ENCODE measurements at regions not wholly inside any gene's neighbourhood (a gene's known extent, or its start where the extent isn't known, plus 50 kb on each side); places are given as distances from the start of the nearest gene placed in this dataset.

DNA sequence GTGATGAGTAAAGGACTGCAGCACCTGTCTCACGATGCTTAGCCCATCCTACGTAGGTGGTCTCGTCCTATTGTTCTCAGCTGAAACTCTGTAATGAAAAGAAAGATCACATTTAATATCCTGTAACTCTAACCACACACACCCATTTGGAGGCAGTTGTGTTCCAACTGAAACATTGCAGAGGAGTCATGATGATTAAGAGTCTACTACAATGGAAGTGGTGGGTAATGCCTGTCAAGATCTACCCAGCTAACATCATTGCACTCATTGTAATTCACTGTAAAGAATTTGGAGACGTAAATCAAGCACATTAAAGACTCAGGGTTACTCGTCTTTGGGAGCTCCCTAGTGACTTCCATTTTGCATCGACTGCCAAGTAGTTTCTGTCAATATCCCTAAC lies 106.0 kb upstream of the PTPN3 start:
- dilution Hi-C loops (cut with HindIII; ENCODE audit: low sequenced_read_pairs, unreplicated experiment): no loop called here
- Histone ChIP-seq H4K91ac (ENCODE audit: insufficient read depth, low read depth, low read length) (no peak overlapping the region), H3K36me3 (ENCODE audit: control insufficient read depth, insufficient read depth, low read length) (no peaks in the 10 kb centered on the region), H2BK5ac (ENCODE audit: low read depth, low read length, poor library complexity, severe bottlenecking) (no peak overlapping the region), H3K9ac (ENCODE audit: low read depth, low read length) (no peak overlapping the region), H2AFZ (replicated peaks; ENCODE audit: low read length, poor library complexity) (no peak overlapping the region), H3K4me3 (ENCODE audit: insufficient read depth, low read depth, low read length) (no peak overlapping the region), H3K27me3 (ENCODE audit: control insufficient read depth, insufficient read depth, low read length) (peaks cover 32% of the 10 kb centered on the region), H3K79me1 (ENCODE audit: low read depth in 1 of 2, low read length in 2 of 2) (no peaks in the 10 kb centered on the region), H3K4ac (ENCODE audit: low read depth, low read length) (no peak overlapping the region), H3K18ac (ENCODE audit: low read depth, low read length) (no peak overlapping the region), H3K9me3 (ENCODE audit: control insufficient read depth, insufficient read depth, low read length) (peaks cover 2% of the 10 kb centered on the region; the same call in 1 of the 2 replicates), H3K23ac (ENCODE audit: low read depth, low read length) (no peak overlapping the region), H3K27ac (ENCODE audit: insufficient read depth, low read length) (no peak overlapping the region), H4K5ac (ENCODE audit: low read depth, low read length) (no peak overlapping the region), H3K4me1 (ENCODE audit: control insufficient read depth, insufficient read depth, low read length) (0 out of 2 replicates have a peak, but pooled peaks cover 5% of the 10 kb centered on the region), H3K4me2 (ENCODE audit: low read depth, low read length) (no peak overlapping the region), H2BK15ac (ENCODE audit: low read depth, low read length) (no peak overlapping the region), H3K56ac (ENCODE audit: extremely low read depth, insufficient read depth, low read length) (no peak overlapping the region), H2AK5ac (ENCODE audit: low read depth, low read length) (no peak overlapping the region), H4K20me1 (ENCODE audit: insufficient read depth, low read length) (no peaks in the 10 kb centered on the region), H2AK9ac (replicated peaks; ENCODE audit: low read depth, low read length, poor library complexity) (no peak overlapping the region), H4K8ac (ENCODE audit: low read depth in 2 of 2, low read length in 2 of 2) (no peak overlapping the region), H2BK120ac (ENCODE audit: low read depth, low read length) (no peak overlapping the region), H3K9me1 (ENCODE audit: insufficient read depth, low read length) (no peaks in the 10 kb centered on the region; the same call in 1 of the 2 replicates), H2BK20ac (ENCODE audit: low read depth, low read length) (no peak overlapping the region), H3K14ac (replicated peaks; ENCODE audit: low read depth, low read length) (no peak overlapping the region)
- TF ChIP-seq BHLHE40 (IDR thresholded peaks at IDR 0.05; ENCODE audit: low read depth, low read length) (no peak), SMC3 (IDR thresholded peaks at IDR 0.05; ENCODE audit: low read depth, low read length) (no peak), CHD1 (IDR thresholded peaks at IDR 0.05; ENCODE audit: low read depth, low read length) (no peak), POLR2A (IDR thresholded peaks at IDR 0.05; ENCODE audit: low read depth, low read length) (no peak), MAZ (IDR thresholded peaks at IDR 0.05; ENCODE audit: borderline replicate concordance, low read depth, low read length) (no peak), RCOR1 (IDR thresholded peaks at IDR 0.05; ENCODE audit: insufficient replicate concordance, low read length) (no peak), CEBPB (IDR thresholded peaks at IDR 0.05; ENCODE audit: low read depth, low read length) (no peak), MXI1 (IDR thresholded peaks at IDR 0.05; ENCODE audit: borderline replicate concordance, low read depth, low read length) (no peak), MAFK (IDR thresholded peaks at IDR 0.05; ENCODE audit: low read depth, low read length) (no peak)
- TF ChIP-seq, protein P1, sequence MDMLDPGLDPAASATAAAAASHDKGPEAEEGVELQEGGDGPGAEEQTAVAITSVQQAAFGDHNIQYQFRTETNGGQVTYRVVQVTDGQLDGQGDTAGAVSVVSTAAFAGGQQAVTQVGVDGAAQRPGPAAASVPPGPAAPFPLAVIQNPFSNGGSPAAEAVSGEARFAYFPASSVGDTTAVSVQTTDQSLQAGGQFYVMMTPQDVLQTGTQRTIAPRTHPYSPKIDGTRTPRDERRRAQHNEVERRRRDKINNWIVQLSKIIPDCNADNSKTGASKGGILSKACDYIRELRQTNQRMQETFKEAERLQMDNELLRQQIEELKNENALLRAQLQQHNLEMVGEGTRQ (IDR thresholded peaks at IDR 0.05; ENCODE audit: low read depth, low read length): no peak
- ATAC-seq (ENCODE audit: low read depth) (no peak), DNase-seq (no peak)
- CTCF ChIA-PET: no interaction called here
- intact Hi-C loops (cut with micrococcal nuclease): no loop called here
- no CpG with 5 or more reads among the region's 6 CpGs for WGBS, 2 experiments (ENCODE audit: extremely low coverage in 2 of 2, insufficient read length in 1 of 2)
- in situ Hi-C loops (cut with MboI; ENCODE audit: low sequenced_read_pairs): no loop called here
- BruUV-seq (replicated peaks): no TSS peak
- POLR2A ChIA-PET (ENCODE audit: unreplicated experiment): no interaction called here

Measured in IMR-90 (cell line).